Superior temporal gyrus (tissue), 1 donor: ENCODE measurements at regions not wholly inside any gene's neighbourhood (a gene's known extent, or its start where the extent isn't known, plus 50 kb on each side); places are given as distances from the start of the nearest gene placed in this dataset.

ENCODE experiments used
- DNase-seq: peaks from one replicate; pipeline ENCODE4 v3.0.0-alpha.2; 2016; ENCODE audit errors: extremely low spot score

DNA sequence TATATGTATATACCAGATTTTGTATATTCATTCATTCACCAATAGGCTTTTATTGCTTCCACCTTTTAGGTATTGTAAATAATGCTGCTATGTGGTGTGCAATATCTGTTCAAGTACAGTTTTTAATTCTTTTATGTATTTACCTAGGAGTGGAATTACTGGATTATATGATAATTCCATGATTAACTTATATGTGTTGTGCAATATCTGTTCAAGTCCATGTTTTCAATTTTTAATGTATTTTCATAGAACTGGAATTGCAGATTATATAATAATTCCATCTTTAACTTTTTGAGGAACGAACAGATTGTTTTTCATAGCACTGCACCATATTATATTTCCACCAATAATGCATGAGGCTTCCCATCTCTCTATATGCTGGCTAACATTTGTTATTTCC lies 50.6 kb upstream of the L3MBTL4 start:
- no peak for DNase-seq

DNA sequence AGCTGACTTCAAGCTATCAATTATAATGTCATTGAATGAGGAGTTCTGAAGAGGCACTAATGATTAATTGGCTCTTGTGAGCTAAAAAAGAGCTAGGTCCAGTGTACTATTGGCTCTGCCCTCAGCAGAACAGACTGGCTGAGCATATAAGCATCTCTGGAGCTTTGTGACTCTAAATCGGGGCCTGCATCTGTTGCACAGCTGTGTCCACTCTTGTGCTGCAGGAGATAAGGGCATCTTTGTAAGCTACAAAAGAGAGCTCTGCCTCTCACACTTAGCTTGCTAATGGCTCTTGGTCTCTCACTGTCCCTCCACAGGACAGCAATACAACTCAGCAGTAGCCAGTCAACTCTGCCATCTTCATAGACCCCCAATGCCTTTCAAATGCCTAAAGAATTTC lies 61.5 kb upstream of the L3MBTL4 start:
- peak; percentile 60 for DNase-seq

DNA sequence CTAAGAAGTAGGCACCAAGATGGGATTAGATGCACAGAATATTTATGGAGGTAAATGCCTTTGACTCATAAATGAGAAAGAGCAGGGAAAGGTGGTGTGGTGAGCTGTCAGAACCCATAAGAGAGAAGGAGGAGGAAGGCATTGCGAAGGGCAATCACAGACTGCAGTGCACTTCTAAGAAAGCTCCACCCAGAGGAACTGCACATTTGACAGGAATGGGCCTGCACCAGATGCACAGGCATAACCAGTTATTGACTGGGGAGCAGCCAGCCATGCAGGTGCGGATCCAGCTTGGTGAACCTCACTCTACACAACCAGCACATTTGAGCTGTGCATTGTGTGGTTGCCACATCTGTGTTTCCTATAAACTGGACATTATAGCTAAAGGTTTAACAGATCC lies 62.2 kb upstream of the L3MBTL4 start:
- DNase-seq, result no peak

DNA sequence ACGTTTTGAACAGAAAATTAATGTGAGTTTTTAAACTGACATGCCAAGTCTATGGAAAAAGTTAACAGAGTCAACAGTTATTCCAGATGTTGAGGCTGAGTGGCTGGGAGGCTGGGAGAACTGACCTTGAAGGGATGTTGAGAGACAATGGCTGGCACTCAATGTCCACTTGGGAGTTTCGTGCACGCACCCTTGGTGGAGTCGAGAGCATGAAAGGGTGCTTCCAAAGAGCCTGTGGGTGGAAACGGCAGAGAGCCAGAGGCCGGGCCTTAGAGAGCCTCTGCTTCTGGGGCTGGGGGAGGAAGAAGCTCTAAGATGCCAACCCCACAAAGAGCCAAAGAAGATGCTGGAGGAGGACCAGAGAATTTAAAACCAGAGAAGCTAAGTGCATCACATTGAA lies 63.4 kb upstream of the L3MBTL4 start:
- DNase-seq, result no peak

DNA sequence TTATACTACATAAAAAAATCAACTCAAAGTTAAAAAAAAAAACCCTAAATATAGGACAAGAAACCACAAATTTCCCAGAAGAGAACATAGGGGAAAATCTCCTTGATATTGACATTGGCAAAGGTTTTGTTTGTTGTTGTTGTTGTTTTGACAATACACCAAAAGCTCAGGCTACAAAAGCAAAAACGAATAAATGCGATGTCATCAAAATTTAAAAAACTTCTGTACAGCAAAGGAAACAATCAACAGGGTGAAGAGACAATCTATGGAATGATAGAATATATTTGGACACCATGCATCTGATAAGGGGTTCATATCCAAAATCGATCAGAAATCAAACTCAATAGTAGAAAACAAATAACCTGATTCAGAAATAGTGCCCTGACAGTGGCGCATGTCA lies 65.0 kb upstream of the L3MBTL4 start:
- no peak for DNase-seq

DNA sequence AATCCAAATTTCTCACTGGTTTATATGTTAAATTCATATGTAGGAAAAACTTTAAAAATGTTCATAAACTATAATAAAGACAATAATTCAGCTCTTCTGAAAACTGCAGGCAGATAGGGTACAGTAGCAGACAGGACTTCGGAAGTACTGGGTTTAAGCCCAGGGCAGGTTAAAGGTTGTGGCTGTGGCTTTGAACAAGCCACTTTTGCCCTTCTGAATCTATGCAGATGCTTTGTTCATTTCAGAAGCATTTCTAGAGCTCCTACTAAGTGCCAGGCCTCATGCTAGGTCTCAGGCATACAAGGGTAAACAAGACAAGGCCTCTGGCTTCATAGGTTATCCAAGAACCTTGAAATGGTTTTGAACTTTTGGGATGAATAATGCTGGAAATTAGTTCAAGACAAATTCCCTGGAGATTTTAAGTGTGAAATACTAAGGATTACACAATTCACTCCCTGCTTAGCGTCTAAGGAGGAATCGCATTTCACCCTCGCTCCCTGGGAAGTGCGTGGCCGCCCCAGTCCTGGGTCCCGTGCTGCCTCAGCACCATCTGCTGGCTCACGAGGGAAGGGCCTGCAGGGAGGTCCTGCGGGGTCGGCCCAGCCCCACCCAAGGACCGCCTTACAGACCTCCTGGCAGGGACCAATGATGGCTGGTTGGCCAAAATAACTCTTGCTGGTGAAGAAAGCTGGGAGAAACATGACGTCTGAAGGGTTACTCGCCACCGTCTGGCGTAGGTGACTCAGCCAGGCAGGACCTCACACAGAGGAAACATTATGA lies 67.7 kb upstream of the L3MBTL4 start:
- DNase-seq, result peak; percentile 42

DNA sequence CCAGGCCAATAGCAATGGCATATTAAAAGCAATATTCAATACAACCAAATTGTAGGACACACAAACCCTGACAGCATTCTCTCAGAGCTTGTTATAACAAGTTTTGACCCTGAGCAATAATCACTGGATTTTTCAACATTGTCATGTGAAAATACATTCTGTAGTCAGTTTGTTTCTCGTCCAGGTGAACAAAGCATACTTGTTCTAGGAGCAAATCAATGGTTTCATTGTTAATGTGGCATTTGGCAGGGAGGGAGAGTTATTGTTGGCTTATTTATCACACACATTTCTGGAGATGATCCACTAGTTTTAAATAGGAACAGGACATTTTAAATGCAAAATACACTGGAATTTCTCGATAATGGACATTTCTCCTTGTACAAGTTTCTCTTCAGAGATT lies 69.9 kb upstream of the L3MBTL4 start:
- DNase-seq, result peak; percentile 52

DNA sequence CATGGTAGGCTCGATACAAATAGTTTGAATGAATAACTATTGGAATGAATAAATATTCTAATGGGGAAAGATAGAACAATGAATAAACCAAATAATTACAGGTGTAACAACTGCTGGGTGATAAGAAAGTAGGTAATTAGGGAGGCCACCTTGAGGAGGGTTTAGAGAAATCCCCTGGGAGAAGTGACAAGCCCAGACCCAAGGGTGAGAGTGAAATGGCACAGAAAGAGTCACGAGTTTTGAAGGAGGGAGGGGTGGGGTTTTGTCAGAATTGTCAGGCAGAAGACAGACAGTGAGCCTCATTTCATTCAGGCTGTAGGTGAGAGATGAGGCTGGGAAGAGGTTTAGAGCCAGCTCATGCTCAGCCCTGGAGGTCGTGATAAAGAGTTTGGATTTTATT lies 71.6 kb upstream of the L3MBTL4 start:
- no peak for DNase-seq

DNA sequence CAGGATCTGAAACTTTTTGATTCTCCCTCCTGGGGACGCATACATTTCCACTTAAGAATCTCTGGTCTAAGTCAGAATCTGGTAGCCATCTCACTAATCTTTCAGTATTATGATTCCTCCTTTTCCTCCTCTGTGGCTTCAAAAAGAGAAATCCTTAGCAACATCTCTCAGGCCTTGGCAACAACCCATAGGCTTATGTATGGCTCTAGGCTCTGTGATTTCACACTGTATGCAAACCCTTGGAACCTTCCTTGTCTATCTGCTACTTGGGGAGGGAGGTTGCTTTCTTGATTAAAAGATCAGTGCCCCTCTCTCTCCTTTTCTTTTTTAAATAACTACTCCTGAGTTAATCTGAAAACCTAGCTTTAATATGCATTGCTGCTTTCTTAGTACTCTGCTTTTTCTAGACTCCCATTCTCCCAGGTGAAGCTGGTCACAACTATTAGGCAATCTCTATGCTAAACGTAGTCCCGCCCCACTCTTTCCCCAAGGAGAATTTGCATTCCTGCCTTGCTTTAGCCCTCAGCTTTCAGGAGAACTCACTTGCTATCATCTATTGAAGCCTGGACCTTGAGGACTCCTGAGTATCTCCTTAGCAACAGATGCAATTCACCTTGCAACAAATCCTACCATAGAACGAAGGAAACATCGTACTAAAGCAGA lies 72.2 kb upstream of the L3MBTL4 start:
- no peak for DNase-seq

DNA sequence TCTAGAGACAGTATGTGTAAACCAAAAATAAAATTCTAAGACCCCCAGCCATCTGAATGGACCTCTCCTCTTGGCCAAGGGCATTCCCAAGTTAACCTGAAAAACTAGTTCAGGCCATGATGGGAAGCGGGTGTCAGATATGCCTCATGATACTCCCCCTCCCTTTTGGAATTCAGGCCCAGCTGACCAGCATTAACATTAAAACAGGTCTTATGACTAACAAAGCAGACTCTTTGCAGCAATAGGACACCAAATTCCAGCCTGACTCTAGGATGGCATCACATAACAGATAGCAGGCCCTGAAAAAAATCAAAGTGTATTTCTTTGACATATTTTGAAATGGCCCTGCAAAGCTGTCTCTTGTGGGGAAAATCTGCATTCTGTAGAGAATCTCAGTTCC lies 73.3 kb upstream of the L3MBTL4 start:
- no peak for DNase-seq

DNA sequence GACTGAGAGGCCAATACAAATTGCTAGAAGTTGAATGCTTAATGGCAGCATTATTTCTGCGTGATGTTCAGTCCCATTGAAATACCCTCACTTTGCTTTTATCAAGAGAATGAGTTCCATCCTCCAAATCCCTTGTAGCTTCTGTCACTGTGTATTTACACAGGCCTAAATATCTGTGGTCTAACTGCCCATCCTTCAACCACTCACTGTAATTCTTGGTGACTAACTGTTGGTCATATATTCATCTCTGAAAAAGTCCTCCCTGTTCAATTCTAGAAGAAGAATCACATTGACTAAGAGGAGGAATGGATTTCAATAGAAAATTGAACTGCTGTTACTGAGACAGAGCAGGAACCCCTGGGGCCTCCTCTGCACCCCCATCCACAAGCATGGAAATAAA lies 74.2 kb upstream of the L3MBTL4 start:
- DNase-seq, result no peak

DNA sequence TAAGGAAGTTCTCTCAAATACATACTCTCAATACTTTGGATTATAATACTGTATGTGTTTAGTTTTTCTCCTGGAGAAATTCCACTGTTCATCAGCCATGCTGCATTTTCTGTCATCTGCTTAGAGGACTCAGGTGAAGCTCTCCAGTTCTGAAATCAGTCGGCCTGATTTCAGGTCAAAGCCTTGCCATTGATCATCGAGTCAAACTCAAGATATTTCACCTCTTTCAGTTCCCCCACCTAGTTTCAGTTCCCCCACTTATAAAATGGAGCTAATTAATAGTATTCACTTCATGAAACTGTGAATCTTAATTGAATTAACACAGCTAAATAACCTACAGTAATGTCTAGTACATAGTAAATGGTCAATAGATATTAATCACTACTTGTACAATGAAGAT lies 75.3 kb upstream of the L3MBTL4 start:
- no peak for DNase-seq

DNA sequence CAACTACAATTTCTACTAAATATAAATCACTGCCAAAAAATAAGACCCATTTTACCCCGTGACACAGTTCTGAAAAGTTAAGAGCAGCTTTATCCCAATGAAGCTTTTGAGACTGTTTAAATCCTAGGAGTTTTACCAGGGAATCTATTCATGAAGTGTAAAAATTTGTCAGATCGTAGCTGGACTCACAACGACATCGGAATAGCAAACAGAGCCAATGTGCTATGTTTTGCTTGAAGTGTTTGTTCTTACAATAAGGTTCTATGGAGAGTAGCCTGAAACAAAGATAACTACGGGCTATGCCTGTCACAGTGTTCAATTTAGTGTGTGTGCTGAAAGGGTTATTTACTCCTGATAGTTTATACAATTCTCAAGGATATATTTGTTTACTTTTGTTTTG lies 78.5 kb upstream of the L3MBTL4 start:
- no peak for DNase-seq

DNA sequence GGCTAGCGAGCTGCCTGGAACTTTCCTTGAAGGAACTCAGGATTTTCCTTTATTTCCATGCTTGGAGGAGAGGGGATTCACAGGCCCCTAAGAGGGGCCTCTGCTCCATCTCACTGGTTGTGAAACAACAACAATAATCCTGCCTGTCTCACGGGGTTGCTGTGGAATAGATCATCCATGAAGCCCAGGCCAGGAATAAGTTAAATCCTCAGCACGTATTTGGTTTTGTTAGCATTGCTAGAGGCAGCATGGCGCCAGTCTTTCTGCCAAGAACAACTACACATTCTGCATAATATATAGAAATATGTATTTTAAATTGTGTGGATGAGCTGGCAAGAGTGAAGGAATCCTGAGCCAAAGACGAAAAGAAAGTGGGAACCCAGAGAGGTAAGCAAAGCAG lies 80.8 kb upstream of the L3MBTL4 start:
- DNase-seq, result no peak

DNA sequence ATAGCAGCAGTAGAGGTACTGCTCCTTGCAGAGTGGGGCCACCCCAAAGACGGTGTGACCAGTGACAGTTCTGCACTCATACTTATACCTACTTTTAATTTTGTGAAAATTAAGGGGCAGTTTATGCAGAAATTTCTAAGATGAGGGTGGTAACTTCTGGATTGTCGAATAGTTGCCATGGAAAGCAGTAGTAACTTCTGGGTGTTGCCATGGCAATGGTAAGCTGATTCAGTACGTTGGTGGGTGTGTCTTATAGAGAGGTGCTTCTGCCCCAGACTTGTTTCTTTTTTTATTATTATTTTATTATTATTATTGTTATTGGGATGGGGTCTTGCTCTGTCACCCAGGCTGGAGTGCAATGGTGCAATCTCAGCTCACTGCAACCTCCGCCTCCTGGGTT lies 82.8 kb upstream of the L3MBTL4 start:
- no peak for DNase-seq

DNA sequence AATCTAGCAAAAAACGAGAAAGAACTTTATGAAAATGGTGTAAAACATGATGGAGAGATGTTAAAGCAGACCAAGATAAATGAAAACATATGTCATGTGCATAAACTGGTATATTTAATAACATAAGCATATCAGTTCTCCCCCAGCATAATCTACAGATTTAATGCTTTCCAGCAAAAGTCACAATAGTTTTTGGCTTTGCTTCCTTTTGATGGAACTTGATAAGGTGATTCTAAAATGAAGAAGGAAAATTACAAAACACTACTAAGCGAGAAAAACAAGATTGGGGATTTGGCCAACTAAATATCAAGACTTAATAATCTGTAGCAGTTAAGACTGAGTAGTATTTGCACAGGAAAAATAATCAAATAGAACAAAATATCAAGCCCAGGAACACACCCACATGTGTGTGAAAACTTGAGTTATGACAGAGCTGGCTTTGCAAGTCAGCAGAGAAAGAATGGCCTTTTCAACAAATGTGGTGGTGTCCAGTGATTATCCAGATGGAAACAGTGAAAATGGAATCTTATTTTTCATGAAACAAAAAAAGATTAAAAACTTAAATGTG lies 83.7 kb upstream of the L3MBTL4 start:
- DNase-seq, result no peak

DNA sequence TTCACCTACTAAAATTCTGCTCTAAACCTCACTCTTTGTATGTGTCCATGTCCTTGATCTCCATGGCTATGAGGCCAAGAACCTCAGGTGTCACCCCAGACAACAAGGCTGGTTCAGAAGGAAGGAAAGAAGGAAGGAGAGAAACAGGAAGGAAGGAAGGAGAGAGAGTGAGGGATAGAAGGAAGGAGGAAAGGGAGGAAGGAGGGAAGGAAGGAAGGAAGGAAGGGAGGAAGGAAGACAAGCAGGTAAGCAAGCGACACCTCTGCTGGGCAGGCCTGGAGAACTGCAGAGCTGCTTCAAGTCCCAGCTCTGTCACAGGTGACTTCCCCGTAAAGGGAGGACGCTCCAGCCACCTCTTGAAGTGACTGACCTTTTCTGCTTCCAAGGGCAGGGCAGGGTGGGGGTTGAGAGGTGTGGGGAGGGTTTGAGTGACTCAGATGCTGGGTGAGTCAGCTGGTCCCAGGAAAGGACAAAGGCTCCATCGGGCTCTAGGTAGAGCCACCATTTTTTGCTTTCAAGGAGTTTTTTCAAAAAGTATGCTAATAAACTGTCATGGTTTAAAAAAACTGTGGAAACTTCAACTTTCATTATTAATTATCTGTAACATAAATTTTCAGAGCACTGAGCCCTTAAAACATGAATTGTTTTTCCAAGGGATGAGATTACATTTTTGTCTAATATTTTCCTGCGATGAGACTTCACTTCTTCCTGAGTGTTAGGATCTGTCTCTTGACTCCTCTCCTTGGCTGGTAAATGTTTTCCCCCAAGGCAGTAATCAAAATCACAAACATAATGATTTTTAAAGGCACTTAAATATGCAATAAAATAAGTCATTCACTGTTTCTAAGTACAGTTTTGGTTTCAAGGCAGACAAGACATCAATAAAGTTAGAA lies 90.1 kb upstream of the L3MBTL4 start:
- no peak for DNase-seq

DNA sequence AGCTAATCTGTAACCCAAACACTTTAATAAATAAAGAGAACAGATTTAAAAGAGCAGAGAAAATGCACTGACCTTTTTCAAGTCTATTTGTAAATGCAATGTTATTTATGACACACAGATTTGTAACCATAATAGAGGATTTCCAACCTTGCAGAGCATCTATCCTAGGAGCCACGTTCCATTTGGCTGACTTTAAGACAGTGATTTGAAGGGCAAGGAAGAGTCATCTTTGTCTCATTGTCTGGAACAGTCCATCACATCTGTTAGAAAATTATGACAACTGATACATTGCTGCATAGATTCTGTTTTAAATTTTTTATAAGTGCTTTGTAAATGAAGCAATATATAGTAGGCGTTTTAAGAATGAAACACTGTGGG lies 90.8 kb upstream of the L3MBTL4 start:
- DNase-seq, result no peak

DNA sequence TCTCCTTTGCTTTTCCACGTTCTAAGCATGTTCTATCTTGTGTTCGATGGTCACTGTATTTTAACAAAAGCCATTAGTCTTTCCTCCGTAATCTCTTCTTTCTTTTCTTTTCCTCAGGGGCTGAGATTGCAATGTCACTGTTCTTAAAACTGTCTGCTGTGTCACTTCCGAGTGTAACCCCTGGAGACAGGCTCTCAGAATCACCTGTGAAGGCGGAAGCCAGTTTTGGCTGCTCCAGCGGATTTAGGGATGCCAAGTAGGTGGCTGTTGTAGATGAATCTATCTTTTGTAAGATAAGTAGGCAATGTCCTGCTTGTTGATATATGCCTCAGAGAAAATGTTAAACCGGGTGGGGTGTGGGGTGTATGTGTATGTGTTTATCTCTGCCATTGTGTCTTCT lies 94.7 kb upstream of the L3MBTL4 start:
- no peak for DNase-seq

DNA sequence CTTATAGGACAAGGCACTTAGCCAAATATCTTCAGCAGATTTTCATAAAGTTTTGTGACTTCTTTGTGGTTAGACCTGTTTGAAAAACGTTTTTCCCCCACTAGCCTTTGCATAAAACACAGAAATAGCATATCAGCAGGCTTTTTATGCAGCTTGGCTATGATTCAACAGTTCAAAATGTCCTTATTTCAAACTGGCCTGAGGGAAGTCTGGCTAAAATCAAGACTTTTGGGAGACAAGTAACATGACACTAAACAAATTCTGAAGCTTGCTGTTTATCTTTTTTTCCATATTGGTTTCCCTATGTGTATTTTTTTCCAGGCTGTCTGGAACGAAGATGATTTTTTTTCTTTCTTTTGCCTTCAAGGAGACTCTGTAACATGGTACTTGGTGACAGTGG lies 95.1 kb upstream of the L3MBTL4 start:
- no peak for DNase-seq

DNA sequence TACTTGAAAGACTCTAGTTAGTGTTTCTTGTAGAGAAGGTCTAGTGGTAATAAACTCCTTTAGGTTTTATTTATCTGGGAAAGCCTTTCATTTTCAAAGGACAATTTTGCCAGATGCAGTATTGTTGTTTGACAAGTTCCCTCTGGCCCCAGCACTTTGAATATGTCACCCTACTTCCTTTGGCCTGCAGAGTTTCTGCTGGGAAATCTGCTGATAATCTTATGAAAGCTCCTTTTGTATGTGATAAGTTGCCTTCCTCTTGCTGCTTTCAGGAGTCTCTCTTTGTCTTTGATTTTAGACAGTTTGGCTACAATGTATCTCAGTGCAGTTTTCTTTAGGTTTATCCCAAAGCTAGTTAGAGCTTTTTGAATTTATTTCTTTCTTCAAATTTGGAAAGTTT lies 106.2 kb upstream of the L3MBTL4 start:
- no peak for DNase-seq

DNA sequence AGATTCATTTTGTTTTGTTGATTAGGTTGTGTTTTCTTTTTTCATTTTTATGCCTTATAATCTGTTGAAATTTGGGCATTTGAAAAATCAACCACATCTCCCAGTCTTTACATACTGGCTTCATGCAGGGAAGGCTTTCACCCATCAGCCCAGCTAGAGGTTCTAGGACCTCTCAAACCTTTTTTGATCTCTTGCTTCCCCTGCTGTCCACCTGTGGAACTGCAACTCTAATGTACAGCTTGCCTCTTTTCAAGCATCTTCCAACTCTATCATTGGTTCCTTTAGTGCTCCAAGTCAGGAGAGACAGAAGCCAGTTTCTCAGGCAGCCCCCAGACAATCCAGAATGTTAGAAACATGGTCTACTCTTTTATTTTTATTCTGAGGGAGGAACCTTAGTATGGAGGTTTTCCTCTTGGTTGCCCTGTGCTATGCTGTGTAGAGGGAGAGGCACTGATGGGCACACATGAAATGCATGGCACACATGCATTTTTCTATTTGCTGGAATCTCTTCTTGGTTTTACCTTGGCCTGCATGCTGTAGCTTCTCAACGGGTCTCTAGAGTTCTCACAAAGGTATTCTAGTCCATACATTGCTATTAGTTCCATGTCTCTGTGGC lies 107.2 kb upstream of the L3MBTL4 start:
- no peak for DNase-seq
